Upper lobe of right lung (tissue), 1 donor: ENCODE measurements at regions not wholly inside any gene's neighbourhood (a gene's known extent, or its start where the extent isn't known, plus 50 kb on each side); places are given as distances from the start of the nearest gene placed in this dataset.

Source experiments
- ATAC-seq: fragments of 200-7000 bp; cut with Tn5 transposase; one replicate; pipeline ENCODE4 v1.9.1; 2020; ENCODE audit warnings: mild to moderate bottlenecking, moderate library complexity
- DNase-seq: peaks from one replicate; pipeline ENCODE4 v3.0.0-alpha.2; 2020
- H3K27ac ChIP-seq: fragments of 200-600 bp; one replicate; pipeline ENCODE4 v1.8.0; 2022
- H3K27me3 ChIP-seq: fragments of 200-600 bp; one replicate; pipeline ENCODE4 v1.8.0; 2022; ENCODE audit warnings: mild to moderate bottlenecking
- H3K36me3 ChIP-seq: fragments of 200-600 bp; one replicate; pipeline ENCODE4 v1.8.0; 2022
- H3K4me1 ChIP-seq: fragments of 200-600 bp; one replicate; pipeline ENCODE4 v1.8.0; 2022
- H3K4me3 ChIP-seq: fragments of 200-600 bp; one replicate; pipeline ENCODE4 v1.8.0; 2022; ENCODE audit warnings: mild to moderate bottlenecking
- H3K9me3 ChIP-seq: fragments of 200-600 bp; one replicate; pipeline ENCODE4 v1.8.0; 2022
- CTCF ChIP-seq: fragments of 200-600 bp; IDR thresholded peaks from one replicate; pipeline ENCODE4 v1.8.0; 2022; ENCODE audit warnings: antibody characterized with exemption
- intact Hi-C: fragments of 100-400 bp; cut with DNase I; formaldehyde crosslinking; loops from one replicate; pipeline ENCODE4 v1.11.0; 2022
- donor health status: DM: no; HTN: yes; CAD: no; lungs with severe emphysema.

GRCh38 chr12:97200181-97200580 lies 262.4 kb upstream of the RMST start:
- no peak for ATAC-seq
- no peak for TF ChIP-seq CTCF
- intact Hi-C loops, result no loop called here
- H3K27ac ChIP-seq, result no peak overlapping the region
- no peaks in the 10 kb centered on the region for H3K27me3 ChIP-seq
- no peaks in the 10 kb centered on the region for H3K4me1 ChIP-seq
- H3K9me3 ChIP-seq, result no peaks in the 10 kb centered on the region
- no peak overlapping the region for H3K4me3 ChIP-seq
- no peaks in the 10 kb centered on the region for H3K36me3 ChIP-seq
- DNase-seq, result no peak

- Histone ChIP-seq H3K4me1 (no peaks in the 10 kb centered on the region), H3K36me3 (no peaks in the 10 kb centered on the region), H3K27ac (no peak overlapping the region), H3K9me3 (no peaks in the 10 kb centered on the region), H3K4me3 (no peak overlapping the region), H3K27me3 (no peaks in the 10 kb centered on the region)
- intact Hi-C loops, result no loop called here
- DNase-seq, result no peak
- no peak for TF ChIP-seq CTCF
- ATAC-seq, result no peak
Measured at GRCh38 chr12:97203408-97203807, 259.2 kb upstream of the RMST start.

DNA sequence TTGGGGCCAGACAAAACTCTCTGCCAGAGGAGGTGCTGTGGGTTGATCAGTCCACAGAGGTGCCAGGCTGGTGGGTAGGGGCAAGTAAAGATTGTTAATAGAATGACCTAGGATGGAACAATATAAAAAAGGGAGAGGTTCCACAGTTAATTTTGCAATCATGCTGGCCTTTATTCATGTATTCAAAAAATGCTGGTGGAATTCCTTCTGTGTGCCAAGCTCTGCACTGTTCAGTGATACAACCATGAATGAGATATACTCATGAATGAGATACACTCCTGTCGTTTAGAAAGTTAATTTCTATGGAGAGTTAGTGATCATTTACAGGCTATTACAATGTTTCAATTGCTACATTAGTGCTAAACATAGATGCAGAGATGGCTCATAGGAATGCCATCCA lies 252.6 kb upstream of the RMST start:
- no peak for ATAC-seq
- Histone ChIP-seq H3K27ac (no peak overlapping the region), H3K36me3 (no peaks in the 10 kb centered on the region), H3K9me3 (no peaks in the 10 kb centered on the region), H3K4me3 (no peak overlapping the region), H3K4me1 (no peaks in the 10 kb centered on the region), H3K27me3 (no peaks in the 10 kb centered on the region)
- intact Hi-C loops, result no loop called here
- DNase-seq, result no peak
- TF ChIP-seq CTCF, result no peak

DNA sequence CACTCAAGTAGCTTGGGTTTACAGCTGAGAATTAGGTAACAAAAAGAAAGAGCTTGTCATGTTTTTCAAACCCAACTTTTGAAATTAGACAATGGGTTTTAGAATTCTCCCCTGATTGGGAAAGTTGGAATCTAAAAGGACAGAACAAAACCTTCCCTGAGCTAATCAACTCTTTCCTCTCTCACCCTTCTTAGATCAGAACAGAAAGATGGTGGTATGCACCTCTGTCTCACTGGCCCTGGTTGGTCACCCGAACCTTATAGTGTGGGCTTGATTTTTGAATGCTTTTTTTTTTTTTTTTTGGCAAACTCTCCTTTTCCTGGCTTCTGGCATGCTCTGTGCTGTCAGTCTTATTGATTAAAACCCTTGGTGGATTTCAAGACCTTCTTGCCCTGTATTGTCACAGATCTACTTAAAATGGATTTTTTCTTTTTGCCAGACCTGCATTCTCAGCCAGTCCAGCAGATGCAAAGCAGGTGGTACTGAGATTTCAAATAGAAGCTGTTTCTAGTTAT lies 251.1 kb upstream of the RMST start:
- no peaks in the 10 kb centered on the region for H3K27me3 ChIP-seq
- no peaks in the 10 kb centered on the region for H3K36me3 ChIP-seq
- ATAC-seq (no peak), DNase-seq (no peak)
- no peak for TF ChIP-seq CTCF
- H3K4me1 ChIP-seq, result no peaks in the 10 kb centered on the region
- no peak overlapping the region for H3K27ac ChIP-seq
- intact Hi-C loops, result no loop called here
- H3K9me3 ChIP-seq, result no peaks in the 10 kb centered on the region
- no peak overlapping the region for H3K4me3 ChIP-seq

DNA sequence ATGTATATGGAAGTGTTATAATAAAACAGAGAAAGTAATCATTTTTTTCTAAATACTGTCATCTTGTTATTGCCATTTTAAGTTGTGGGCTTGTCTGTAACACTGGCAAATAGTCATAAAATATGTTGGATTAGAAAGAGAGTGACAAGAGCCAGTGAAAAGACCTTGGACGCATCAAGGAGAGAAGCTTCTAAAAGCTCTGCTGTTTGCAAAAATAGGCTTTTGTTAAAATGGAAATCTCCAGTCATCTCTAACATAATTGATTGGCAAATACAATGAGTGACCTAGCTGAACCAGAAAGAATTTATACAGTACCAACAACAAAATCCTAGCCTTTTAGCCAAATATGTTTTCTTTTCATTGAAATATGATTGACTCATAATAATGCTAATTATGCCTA lies 245.8 kb upstream of the RMST start:
- Histone ChIP-seq H3K27ac (no peak overlapping the region), H3K4me1 (no peaks in the 10 kb centered on the region), H3K4me3 (no peak overlapping the region), H3K36me3 (no peaks in the 10 kb centered on the region), H3K27me3 (no peaks in the 10 kb centered on the region), H3K9me3 (no peaks in the 10 kb centered on the region)
- no peak for TF ChIP-seq CTCF
- intact Hi-C loops, result no loop called here
- ATAC-seq, result no peak
- no peak for DNase-seq

DNA sequence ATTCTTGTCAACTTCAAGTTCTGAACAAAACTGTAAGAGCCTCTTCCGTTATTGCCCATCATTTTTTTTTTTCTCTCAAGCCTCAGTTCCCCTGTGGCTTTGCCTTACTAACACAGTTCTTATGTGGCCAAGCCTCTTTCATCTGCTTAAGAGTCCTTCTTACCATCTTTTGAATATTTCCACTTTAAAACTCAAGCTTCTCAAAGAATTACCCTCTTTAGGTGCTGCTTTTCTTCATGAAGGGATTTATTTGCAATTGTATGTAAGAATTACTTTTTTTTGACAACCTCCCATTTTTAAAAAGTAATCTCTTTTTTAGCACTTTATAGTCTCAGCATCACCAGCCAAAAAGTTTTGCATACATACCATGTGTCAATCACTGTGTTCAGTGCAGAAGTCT lies 240.2 kb upstream of the RMST start:
- no peaks in the 10 kb centered on the region for H3K9me3 ChIP-seq
- no peaks in the 10 kb centered on the region for H3K27me3 ChIP-seq
- no peaks in the 10 kb centered on the region for H3K36me3 ChIP-seq
- TF ChIP-seq CTCF, result no peak
- no peaks in the 10 kb centered on the region for H3K4me1 ChIP-seq
- DNase-seq, result no peak
- no peak for ATAC-seq
- H3K4me3 ChIP-seq, result no peak overlapping the region
- intact Hi-C loops, result no loop called here
- H3K27ac ChIP-seq, result no peak overlapping the region
